Brain microvascular endothelial cell (primary cell): ENCODE measurements at regions not wholly inside any gene's neighbourhood (a gene's known extent, or its start where the extent isn't known, plus 50 kb on each side); places are given as distances from the start of the nearest gene placed in this dataset.
A peak's percentile ranks its signal among the peaks of the same experiment; 100 is the strongest.

Experiments
- DNase-seq: peaks from one replicate; pipeline ENCODE4 v3.0.0-alpha.2; 2020
- H3K27ac ChIP-seq: fragments of 250-450 bp; sonication (Bioruptor Pico); 2 replicates; pipeline ENCODE4 v1.5.1; 2020; ENCODE audit warnings: mild to moderate bottlenecking, moderate library complexity
- H3K27me3 ChIP-seq: fragments of 250-450 bp; sonication (Bioruptor Pico); replicated peaks from 2 replicates; pipeline ENCODE4 v1.5.1; 2020; ENCODE audit warnings: mild to moderate bottlenecking
- H3K36me3 ChIP-seq: fragments of 250-450 bp; sonication (Bioruptor Pico); replicated peaks from 2 replicates; pipeline ENCODE4 v1.5.1; 2020; ENCODE audit warnings: mild to moderate bottlenecking
- H3K4me3 ChIP-seq: 2 replicates; pipeline ENCODE4 v1.5.1; 2011; ENCODE audit warnings: low read depth, mild to moderate bottlenecking, control low read depth, low read length, moderate library complexity
- CTCF ChIP-seq: IDR thresholded peaks from 2 replicates; pipeline ENCODE4 v1.5.1; 2011; ENCODE audit warnings: low read depth, mild to moderate bottlenecking, moderate library complexity, low read length, control low read depth, inconsistent platforms; ENCODE audit errors: missing control alignments
- in situ Hi-C: cut with HindIII; loops from 2 replicates; pipeline ENCODE4 v1.10.0; 2017; ENCODE audit warnings: low sequenced_read_pairs, low pct_ligation_motif_present

- H3K4me3 ChIP-seq: no peak overlapping the region
- DNase-seq: no peak
- H3K27me3 ChIP-seq: no peaks in the 10 kb centered on the region
- TF ChIP-seq CTCF: no peak
- no peak overlapping the region for H3K27ac ChIP-seq
- H3K36me3 ChIP-seq: no peaks in the 10 kb centered on the region
- in situ Hi-C loops: no loop called here
Observed at GRCh38 chr1:194355488-194356106, 1169.2 kb upstream of the B3GALT2 start.

GRCh38 chr1:194353121-194353520, 1166.7 kb upstream of the B3GALT2 start:
- no peak overlapping the region for H3K4me3 ChIP-seq
- H3K27ac ChIP-seq: no peak overlapping the region
- TF ChIP-seq CTCF: no peak
- no peak for DNase-seq
- no peaks in the 10 kb centered on the region for H3K27me3 ChIP-seq
- no peaks in the 10 kb centered on the region for H3K36me3 ChIP-seq
- in situ Hi-C loops: no loop called here

- H3K36me3 ChIP-seq: no peaks in the 10 kb centered on the region
- peak; percentile 28 for DNase-seq
- in situ Hi-C loops: no loop called here
- TF ChIP-seq CTCF: no peak
- H3K4me3 ChIP-seq: no peak overlapping the region
- no peaks in the 10 kb centered on the region for H3K27me3 ChIP-seq
- no peak overlapping the region for H3K27ac ChIP-seq
Observed at GRCh38 chr1:194347200-194347599, 1160.8 kb upstream of the B3GALT2 start.

GRCh38 chr1:194342484-194343262, 1156.3 kb upstream of the B3GALT2 start:
- DNase-seq: no peak
- Histone ChIP-seq H3K27me3 (no peaks in the 10 kb centered on the region), H3K27ac (no peak overlapping the region), H3K36me3 (no peaks in the 10 kb centered on the region), H3K4me3 (no peak overlapping the region)
- TF ChIP-seq CTCF: peak; percentile 19
- in situ Hi-C loops: no loop called here

GRCh38 chr1:194341587-194341986, 1155.2 kb upstream of the B3GALT2 start:
- no peaks in the 10 kb centered on the region for H3K27me3 ChIP-seq
- no peaks in the 10 kb centered on the region for H3K36me3 ChIP-seq
- in situ Hi-C loops: no loop called here
- TF ChIP-seq CTCF: no peak
- no peak overlapping the region for H3K27ac ChIP-seq
- DNase-seq: no peak
- H3K4me3 ChIP-seq: no peak overlapping the region
